Gastroesophageal sphincter (tissue), 4 donors: ENCODE measurements at regions not wholly inside any gene's neighbourhood (a gene's known extent, or its start where the extent isn't known, plus 50 kb on each side); places are given as distances from the start of the nearest gene placed in this dataset.

Source experiments
- ATAC-seq: fragments of 150-250 bp; one replicate; pipeline ENCODE4 v1.9.1; 2016; ENCODE audit warnings: mild to moderate bottlenecking, moderate library complexity
- H3K27ac ChIP-seq, 4 donors: fragments of 200-600 bp; sonication (generic) in 3 of 4; 1 replicate in 3 of 4; 2 replicates in 1 of 4; pipeline ENCODE4 v1.5.1; 2016 to 2019
- H3K27me3 ChIP-seq: fragments of 200-600 bp; sonication (generic); one replicate; pipeline ENCODE4 v1.5.1; 2019
- H3K36me3 ChIP-seq, 2 donors: fragments of 200-600 bp; sonication (generic); one replicate each; pipeline ENCODE4 v1.5.1; 2019; ENCODE audit warnings: control low read depth in 1 of 2
- H3K4me1 ChIP-seq, 3 donors: fragments of 200-600 bp; sonication (generic); 1 replicate in 2 of 3; 2 replicates in 1 of 3; pipeline ENCODE4 v1.5.1; 2016 to 2019; ENCODE audit warnings: control low read depth in 2 of 3
- H3K4me3 ChIP-seq, 2 donors: fragments of 200-600 bp; sonication (generic); one replicate each; pipeline ENCODE4 v1.5.1; 2019; ENCODE audit warnings: mild to moderate bottlenecking in 1 of 2, moderate library complexity in 1 of 2
- H3K9me3 ChIP-seq, 3 donors: fragments of 200-600 bp; sonication (generic); one replicate each; pipeline ENCODE4 v1.5.1; 2017 to 2019; ENCODE audit warnings: control low read depth in 2 of 3
- CTCF ChIP-seq, 4 experiments: fragments of 200-600 bp in 2 of 4; fragments of 450-650 bp in 2 of 4; sonication (generic) in 1 of 4; IDR thresholded peaks; one replicate each; pipeline ENCODE4 v1.5.1; 2017 to 2019; ENCODE audit warnings: antibody characterized with exemption in 4 of 4, mild to moderate bottlenecking in 2 of 4, moderate library complexity in 2 of 4
- EP300 ChIP-seq: sonication (generic); formaldehyde crosslinking; IDR thresholded peaks from one replicate; pipeline ENCODE4 v1.6.1; 2017; ENCODE audit warnings: antibody characterized with exemption, mild to moderate bottlenecking
- POLR2A ChIP-seq, 2 donors: fragments of 450-650 bp; IDR thresholded peaks; one replicate each; pipeline ENCODE4 v1.6.1; 2017; ENCODE audit warnings: antibody characterized with exemption in 2 of 2, mild to moderate bottlenecking in 2 of 2, moderate library complexity in 1 of 2
- POLR2AphosphoS5 ChIP-seq: sonication (generic); formaldehyde crosslinking; IDR thresholded peaks from one replicate; pipeline ENCODE4 v1.6.1; 2017; ENCODE audit warnings: antibody characterized with exemption
- WGBS, 2 donors: methylation state at CpG; one replicate each; pipeline ENCODE4 v1.1.5; 2018; ENCODE audit warnings: low coverage in 1 of 2; 5-methylcytosine and 5-hydroxymethylcytosine counted together

GRCh38 chr6:10307476-10307875 is 107.4 kb downstream of the TFAP2A start:
- 65 to 83% methylated on average over 2 of the region's 3 CpGs for WGBS, 2 donors
- Histone ChIP-seq H3K4me1 (no peaks in the 10 kb centered on the region), H3K36me3 (no peaks in the 10 kb centered on the region), H3K9me3 (no peaks in the 10 kb centered on the region), H3K27me3 (no peaks in the 10 kb centered on the region), H3K4me3 (no peak overlapping the region), H3K27ac (no peak overlapping the region)
- no peak for ATAC-seq
- TF ChIP-seq POLR2AphosphoS5 (no peak), CTCF (IDR thresholded peaks at IDR 0.05) (no peak), EP300 (no peak), POLR2A (IDR thresholded peaks at IDR 0.05) (no peak)

- Histone ChIP-seq H3K4me3 (no peak overlapping the region), H3K4me1 (no peaks in the 10 kb centered on the region), H3K27me3 (no peaks in the 10 kb centered on the region), H3K9me3 (no peaks in the 10 kb centered on the region), H3K36me3 (no peaks in the 10 kb centered on the region), H3K27ac (no peak overlapping the region)
- 88 to 94% methylated on average over 5 of the region's 7 CpGs for WGBS, 2 donors
- no peak for TF ChIP-seq POLR2A (IDR thresholded peaks at IDR 0.05)
- no peak for TF ChIP-seq EP300
- TF ChIP-seq POLR2AphosphoS5: no peak
- no peak for TF ChIP-seq CTCF (IDR thresholded peaks at IDR 0.05)
- ATAC-seq: no peak
Observed at GRCh38 chr6:10307028-10307427, 107.8 kb downstream of the TFAP2A start.

DNA sequence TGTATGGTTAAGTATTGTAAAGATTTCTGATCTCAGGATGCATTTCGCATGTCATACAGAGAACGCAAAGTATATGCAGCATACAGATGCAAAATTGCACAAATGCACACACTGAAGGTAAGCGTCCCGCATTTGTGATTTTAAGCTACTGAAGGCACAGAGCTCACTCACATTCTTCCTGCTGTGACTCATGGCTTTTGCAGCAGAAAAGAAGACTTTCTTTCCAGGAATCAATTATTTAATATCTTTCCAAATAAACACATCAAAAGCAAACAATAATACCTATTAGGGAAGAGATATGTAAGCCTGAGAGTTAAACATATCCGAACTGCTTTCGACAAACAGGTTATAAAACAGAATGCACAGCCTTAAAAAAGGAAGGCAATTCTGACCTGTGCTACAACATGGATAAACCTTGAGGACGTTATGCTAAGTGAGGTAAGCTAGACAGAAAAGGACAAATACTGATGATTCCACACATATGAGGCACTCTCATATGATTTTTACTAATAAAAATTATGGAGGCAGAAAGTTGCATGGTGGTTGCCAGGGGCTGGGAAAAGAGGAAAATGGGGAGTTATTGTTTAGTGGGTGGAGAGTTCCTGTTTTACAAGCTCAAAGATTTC is 109.0 kb downstream of the TFAP2A start:
- no peak for TF ChIP-seq EP300
- TF ChIP-seq POLR2AphosphoS5: no peak
- no peak for TF ChIP-seq POLR2A (IDR thresholded peaks at IDR 0.05)
- TF ChIP-seq CTCF (IDR thresholded peaks at IDR 0.05): no peak
- no peak for ATAC-seq

GRCh38 chr6:10303608-10304506 is 111.0 kb downstream of the TFAP2A start:
- Histone ChIP-seq H3K27ac (no peak overlapping the region), H3K4me3 (no peak overlapping the region), H3K4me1 (no peaks in the 10 kb centered on the region), H3K27me3 (no peaks in the 10 kb centered on the region), H3K36me3 (no peaks in the 10 kb centered on the region), H3K9me3 (no peaks in the 10 kb centered on the region)
- no peak for ATAC-seq
- WGBS, 2 donors: 80 to 83% methylated on average over 7 of the region's 7 CpGs
- no peak for TF ChIP-seq CTCF (IDR thresholded peaks at IDR 0.05)
- no peak for TF ChIP-seq EP300
- no peak for TF ChIP-seq POLR2AphosphoS5
- TF ChIP-seq POLR2A (IDR thresholded peaks at IDR 0.05): no peak

More for the DNA sequence above, 109.0 kb downstream of the TFAP2A start:
- no peaks in the 10 kb centered on the region for H3K4me1 ChIP-seq
- no peak overlapping the region for H3K27ac ChIP-seq
- H3K9me3 ChIP-seq: no peaks in the 10 kb centered on the region
- H3K27me3 ChIP-seq: no peaks in the 10 kb centered on the region
- H3K4me3 ChIP-seq: no peak overlapping the region
- WGBS, 2 donors: 70 to 79% methylated on average over 7 of the region's 7 CpGs
- H3K36me3 ChIP-seq: no peaks in the 10 kb centered on the region
